ENCODE measurements at regions not wholly inside any gene's neighbourhood (a gene's known extent, or its start where the extent isn't known, plus 50 kb on each side); places are given as distances from the start of the nearest gene placed in this dataset.

DNA sequence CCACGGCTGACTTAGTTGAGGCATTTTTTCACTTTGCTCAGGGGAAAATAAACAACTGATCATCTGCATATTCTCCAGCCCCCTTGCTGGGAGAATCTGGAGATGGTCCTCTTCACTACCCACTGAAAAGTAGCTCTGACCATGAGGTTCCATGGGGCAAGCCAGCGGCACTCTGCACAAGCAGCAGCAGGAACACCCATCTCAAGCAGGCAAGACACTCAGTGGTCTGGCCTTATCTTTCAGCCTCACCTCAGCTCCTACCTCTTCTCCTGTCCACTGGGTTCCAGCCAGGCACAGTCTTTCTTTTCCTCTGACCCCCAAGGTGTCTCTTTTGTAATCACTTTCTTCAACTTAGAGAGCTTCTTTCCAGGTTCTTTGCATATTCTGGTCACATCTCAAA is 280.8 kb upstream of the GRIA1 start:
- H3K27me3 ChIP-seq (ENCODE audit: insufficient read depth, low read length), result no peaks in the 10 kb centered on the region
- H3K4me3 ChIP-seq (ENCODE audit: low read length in 2 of 2), result no peak overlapping the region
- ChIA-PET CTCF (ENCODE audit: partially characterized antibody) (no interaction called here), POLR2A (ENCODE audit: partially characterized antibody) (no interaction called here)
- H3K36me3 ChIP-seq (ENCODE audit: insufficient read depth, low read length), result no peaks in the 10 kb centered on the region
- H3K4me1 ChIP-seq (ENCODE audit: insufficient read depth, low read length), result no peaks in the 10 kb centered on the region
- Mint-ChIP-seq H3K9me3 (peaks cover 3 to 9% (median 7%) of the 10 kb centered on the region in 8 donors), H3K36me3 (no peaks in the 10 kb centered on the region), H3K4me1 (no peaks in the 10 kb centered on the region), H3K27me3 (no peaks in the 10 kb centered on the region), H3K27ac (no peak overlapping the region), H3K4me3 (no peak overlapping the region)
- no peak for DNase-seq
- H3K27ac ChIP-seq (ENCODE audit: low read depth, low read length), result no peak overlapping the region
- H3K9me3 ChIP-seq (ENCODE audit: control insufficient read depth in 1 of 2, low read length in 2 of 2), result no peaks in the 10 kb centered on the region
- intact Hi-C loops (cut with micrococcal nuclease), result no loop called here

DNA sequence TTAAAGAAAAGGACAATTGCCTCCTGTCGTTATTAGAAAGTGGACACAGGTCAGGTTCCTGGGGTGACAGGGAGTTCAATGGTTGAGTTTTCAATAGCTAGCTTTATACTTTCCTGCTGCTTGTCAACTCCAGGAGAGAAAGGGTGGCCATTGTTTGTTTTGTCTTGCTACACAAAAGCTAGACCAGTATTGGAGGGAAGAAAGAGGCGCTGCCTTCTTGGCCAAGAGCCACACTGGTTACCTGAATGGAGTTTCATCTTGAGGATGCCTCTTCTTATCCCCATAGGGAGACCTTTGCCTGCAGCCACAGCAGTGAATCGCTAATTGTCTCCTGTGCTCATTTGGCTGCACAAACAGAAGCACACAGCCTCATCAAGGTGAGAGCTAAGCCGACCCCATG is 279.4 kb upstream of the GRIA1 start:
- no peak overlapping the region for H3K27ac ChIP-seq (ENCODE audit: low read depth, low read length)
- no peaks in the 10 kb centered on the region for H3K9me3 ChIP-seq (ENCODE audit: control insufficient read depth in 1 of 2, low read length in 2 of 2)
- no peaks in the 10 kb centered on the region for H3K27me3 ChIP-seq (ENCODE audit: insufficient read depth, low read length)
- no peak overlapping the region for H3K4me3 ChIP-seq (ENCODE audit: low read length in 2 of 2)
- DNase-seq, result no peak
- ChIA-PET CTCF (ENCODE audit: partially characterized antibody) (no interaction called here), POLR2A (ENCODE audit: partially characterized antibody) (no interaction called here)
- Mint-ChIP-seq H3K27me3 (no peaks in the 10 kb centered on the region), H3K36me3 (no peaks in the 10 kb centered on the region), H3K9me3 (peaks cover 6 to 18% (median 14%) of the 10 kb centered on the region in 8 donors), H3K4me1 (no peaks in the 10 kb centered on the region), H3K4me3 (no peak overlapping the region), H3K27ac (no peak overlapping the region)
- H3K4me1 ChIP-seq (ENCODE audit: insufficient read depth, low read length), result no peaks in the 10 kb centered on the region
- intact Hi-C loops (cut with micrococcal nuclease), result no loop called here
- no peaks in the 10 kb centered on the region for H3K36me3 ChIP-seq (ENCODE audit: insufficient read depth, low read length)

DNA sequence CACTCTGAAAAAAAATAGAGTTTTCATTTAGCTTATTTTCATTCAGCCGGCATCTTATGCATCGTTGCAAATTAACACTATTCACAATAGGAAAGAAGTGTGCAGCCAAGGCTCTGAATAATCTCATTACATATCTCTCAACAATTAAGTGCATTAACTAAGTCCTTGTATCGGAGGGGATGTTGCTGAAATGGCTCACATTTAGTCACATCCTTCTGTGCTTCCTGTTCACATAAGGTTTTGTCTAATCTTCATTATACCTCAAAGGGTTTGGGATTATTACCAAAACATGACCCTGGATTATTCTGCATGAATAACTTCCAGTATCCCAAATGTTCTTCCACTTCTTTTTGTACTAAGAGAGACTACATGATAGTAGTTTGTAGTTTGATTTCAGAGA is 278.0 kb upstream of the GRIA1 start:
- intact Hi-C loops (cut with micrococcal nuclease), result no loop called here
- POLR2A ChIA-PET (ENCODE audit: partially characterized antibody), result no interaction called here
- H3K27ac ChIP-seq (ENCODE audit: low read depth, low read length), result no peak overlapping the region
- H3K4me3 ChIP-seq (ENCODE audit: low read length in 2 of 2), result no peak overlapping the region
- H3K27me3 ChIP-seq (ENCODE audit: insufficient read depth, low read length), result no peaks in the 10 kb centered on the region
- H3K36me3 ChIP-seq (ENCODE audit: insufficient read depth, low read length), result no peaks in the 10 kb centered on the region
- Mint-ChIP-seq H3K9me3 (peaks cover 8 to 27% (median 21%) of the 10 kb centered on the region in 8 donors), H3K36me3 (no peaks in the 10 kb centered on the region), H3K27me3 (no peaks in the 10 kb centered on the region), H3K4me3 (no peak overlapping the region), H3K4me1 (no peaks in the 10 kb centered on the region), H3K27ac (no peak overlapping the region)
- CTCF ChIA-PET (ENCODE audit: partially characterized antibody), result no interaction called here
- DNase-seq, result no peak
- H3K4me1 ChIP-seq (ENCODE audit: insufficient read depth, low read length), result no peaks in the 10 kb centered on the region
- no peaks in the 10 kb centered on the region for H3K9me3 ChIP-seq (ENCODE audit: control insufficient read depth in 1 of 2, low read length in 2 of 2)

DNA sequence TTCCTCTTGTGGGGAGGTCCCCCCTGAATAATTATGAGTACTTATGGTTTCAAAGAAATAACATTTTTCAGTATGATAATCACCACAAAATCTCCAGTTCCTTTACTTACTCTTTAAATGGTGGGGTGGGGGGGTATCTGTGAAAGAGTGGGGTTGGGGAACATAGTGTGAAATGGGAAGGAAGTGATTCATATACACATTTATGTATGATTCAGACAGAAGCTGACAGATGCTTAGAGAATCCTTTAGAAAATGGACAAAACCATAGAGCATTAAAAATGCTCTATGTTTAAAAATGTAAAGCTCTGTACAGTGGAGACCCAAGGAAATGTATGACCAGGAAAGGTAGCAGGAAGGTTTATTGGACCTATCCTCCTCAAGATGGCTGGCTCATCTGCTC is 267.5 kb upstream of the GRIA1 start:
- POLR2A ChIA-PET (ENCODE audit: partially characterized antibody), result no interaction called here
- no peak overlapping the region for H3K27ac Mint-ChIP-seq
- H3K36me3 Mint-ChIP-seq, result no peaks in the 10 kb centered on the region
- Histone ChIP-seq H3K9me3 (ENCODE audit: control insufficient read depth in 1 of 2, low read length in 2 of 2) (no peaks in the 10 kb centered on the region), H3K27ac (ENCODE audit: low read depth, low read length) (no peak overlapping the region), H3K36me3 (ENCODE audit: insufficient read depth, low read length) (no peaks in the 10 kb centered on the region), H3K4me1 (ENCODE audit: insufficient read depth, low read length) (no peaks in the 10 kb centered on the region), H3K4me3 (ENCODE audit: low read length in 2 of 2) (no peak overlapping the region), H3K27me3 (ENCODE audit: insufficient read depth, low read length) (no peaks in the 10 kb centered on the region)
- no peak for DNase-seq
- H3K9me3 Mint-ChIP-seq, result peaks cover 0 to 11% (median 7%) of the 10 kb centered on the region in 8 donors
- H3K4me3 Mint-ChIP-seq, result no peak overlapping the region
- no peaks in the 10 kb centered on the region for H3K4me1 Mint-ChIP-seq
- CTCF ChIA-PET (ENCODE audit: partially characterized antibody), result no interaction called here
- no peaks in the 10 kb centered on the region for H3K27me3 Mint-ChIP-seq
- intact Hi-C loops (cut with micrococcal nuclease), result no loop called here

DNA sequence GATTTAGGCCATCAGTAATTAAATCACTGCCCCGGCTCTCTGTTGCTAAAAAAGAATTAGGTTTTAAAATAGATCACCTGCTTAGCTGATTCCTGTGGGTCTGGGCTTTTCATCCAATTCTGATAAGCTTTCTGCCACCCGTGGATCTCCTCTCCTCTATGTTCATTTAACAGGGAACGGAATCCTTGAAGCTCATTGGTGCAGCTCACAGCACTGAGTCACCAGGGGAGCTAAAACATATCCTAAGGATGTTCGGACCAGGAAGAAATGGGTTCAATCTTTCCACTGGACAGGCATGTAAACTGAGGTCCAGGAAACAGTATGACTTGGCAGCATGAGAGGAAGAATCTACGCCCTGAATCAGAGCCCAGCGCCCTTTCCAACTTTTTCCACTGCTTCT is 267.1 kb upstream of the GRIA1 start:
- POLR2A ChIA-PET (ENCODE audit: partially characterized antibody), result no interaction called here
- H3K36me3 Mint-ChIP-seq, result no peaks in the 10 kb centered on the region
- no peak overlapping the region for H3K27ac Mint-ChIP-seq
- H3K4me1 ChIP-seq (ENCODE audit: insufficient read depth, low read length), result no peaks in the 10 kb centered on the region
- H3K9me3 ChIP-seq (ENCODE audit: control insufficient read depth in 1 of 2, low read length in 2 of 2), result no peaks in the 10 kb centered on the region
- no peak overlapping the region for H3K4me3 ChIP-seq (ENCODE audit: low read length in 2 of 2)
- no peaks in the 10 kb centered on the region for H3K27me3 ChIP-seq (ENCODE audit: insufficient read depth, low read length)
- CTCF ChIA-PET (ENCODE audit: partially characterized antibody), result no interaction called here
- DNase-seq, result no peak
- no peaks in the 10 kb centered on the region for H3K27me3 Mint-ChIP-seq
- H3K9me3 Mint-ChIP-seq, result peaks cover 0 to 11% (median 6%) of the 10 kb centered on the region in 8 donors
- no peaks in the 10 kb centered on the region for H3K4me1 Mint-ChIP-seq
- no peak overlapping the region for H3K27ac ChIP-seq (ENCODE audit: low read depth, low read length)
- intact Hi-C loops (cut with micrococcal nuclease), result no loop called here
- no peaks in the 10 kb centered on the region for H3K36me3 ChIP-seq (ENCODE audit: insufficient read depth, low read length)
- no peak overlapping the region for H3K4me3 Mint-ChIP-seq

DNA sequence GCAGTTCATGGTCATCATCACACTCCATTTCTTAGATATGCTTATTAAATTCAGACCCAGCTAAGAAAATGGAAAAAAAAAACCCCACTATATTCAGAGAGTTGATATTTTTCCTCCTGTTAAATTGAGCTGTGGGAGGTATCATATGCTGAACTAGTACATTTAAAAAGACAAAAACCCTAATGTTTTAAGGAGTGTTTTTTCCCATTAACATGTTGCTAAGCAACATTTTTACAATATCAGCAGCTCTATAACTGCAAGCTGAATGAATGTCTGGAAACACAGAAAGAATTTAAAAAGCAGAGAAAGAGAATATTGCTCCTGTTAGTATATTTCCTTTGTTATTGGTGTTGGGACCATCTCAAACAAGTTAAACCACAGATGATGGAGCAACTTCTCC is 265.8 kb upstream of the GRIA1 start:
- CTCF ChIA-PET (ENCODE audit: partially characterized antibody), result interaction anchor here (0.8 kb wide), 1 partner anchor 11 kb away, joined by 3 read pairs; no protein-coding TSS in a partner anchor
- intact Hi-C loops (cut with micrococcal nuclease), result no loop called here

DNA sequence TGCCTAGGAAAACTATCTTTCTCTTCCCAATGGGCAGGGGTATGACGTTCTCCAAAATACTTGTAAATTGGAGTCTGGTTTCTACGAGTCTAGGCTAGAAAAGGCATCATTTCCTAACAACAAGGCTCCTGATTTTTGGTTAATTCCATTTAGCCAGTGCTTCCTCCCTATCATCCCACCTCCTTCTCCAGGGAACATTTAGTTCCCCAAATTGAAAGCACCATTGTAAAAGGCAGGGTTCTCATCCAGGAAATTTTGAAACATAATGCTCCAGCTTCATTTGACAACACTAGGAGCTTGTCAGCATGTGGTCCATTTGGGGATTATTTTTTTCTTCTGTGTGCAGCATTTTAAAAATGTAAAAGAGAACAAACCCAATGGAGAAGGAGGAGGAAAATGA is 256.5 kb upstream of the GRIA1 start:
- H3K9me3 Mint-ChIP-seq, result peaks cover 2 to 14% (median 12%) of the 10 kb centered on the region in 8 donors
- H3K4me1 ChIP-seq (ENCODE audit: insufficient read depth, low read length), result no peaks in the 10 kb centered on the region
- ChIA-PET POLR2A (ENCODE audit: partially characterized antibody) (no interaction called here), CTCF (ENCODE audit: partially characterized antibody) (no interaction called here)
- no peak overlapping the region for H3K27ac Mint-ChIP-seq
- no peaks in the 10 kb centered on the region for H3K9me3 ChIP-seq (ENCODE audit: control insufficient read depth in 1 of 2, low read length in 2 of 2)
- no peak for DNase-seq
- no peaks in the 10 kb centered on the region for H3K4me1 Mint-ChIP-seq
- no peaks in the 10 kb centered on the region for H3K27me3 Mint-ChIP-seq
- H3K27ac ChIP-seq (ENCODE audit: low read depth, low read length), result no peak overlapping the region
- H3K4me3 ChIP-seq (ENCODE audit: low read length in 2 of 2), result no peak overlapping the region
- H3K36me3 ChIP-seq (ENCODE audit: insufficient read depth, low read length), result no peaks in the 10 kb centered on the region
- intact Hi-C loops (cut with micrococcal nuclease), result no loop called here
- no peaks in the 10 kb centered on the region for H3K36me3 Mint-ChIP-seq
- H3K27me3 ChIP-seq (ENCODE audit: insufficient read depth, low read length), result no peaks in the 10 kb centered on the region
- no peak overlapping the region for H3K4me3 Mint-ChIP-seq

More for the DNA sequence above, 265.8 kb upstream of the GRIA1 start:
- POLR2A ChIA-PET (ENCODE audit: partially characterized antibody), result no interaction called here
- H3K27me3 ChIP-seq (ENCODE audit: insufficient read depth, low read length), result no peaks in the 10 kb centered on the region
- Mint-ChIP-seq H3K27me3 (no peaks in the 10 kb centered on the region), H3K4me3 (no peak overlapping the region), H3K27ac (no peak overlapping the region), H3K36me3 (no peaks in the 10 kb centered on the region), H3K9me3 (peaks cover 0 to 7% (median 4%) of the 10 kb centered on the region in 8 donors), H3K4me1 (no peaks in the 10 kb centered on the region)
- no peaks in the 10 kb centered on the region for H3K9me3 ChIP-seq (ENCODE audit: control insufficient read depth in 1 of 2, low read length in 2 of 2)
- no peak overlapping the region for H3K27ac ChIP-seq (ENCODE audit: low read depth, low read length)
- H3K4me3 ChIP-seq (ENCODE audit: low read length in 2 of 2), result no peak overlapping the region
- DNase-seq, result no peak
- H3K4me1 ChIP-seq (ENCODE audit: insufficient read depth, low read length), result no peaks in the 10 kb centered on the region
- no peaks in the 10 kb centered on the region for H3K36me3 ChIP-seq (ENCODE audit: insufficient read depth, low read length)

DNA sequence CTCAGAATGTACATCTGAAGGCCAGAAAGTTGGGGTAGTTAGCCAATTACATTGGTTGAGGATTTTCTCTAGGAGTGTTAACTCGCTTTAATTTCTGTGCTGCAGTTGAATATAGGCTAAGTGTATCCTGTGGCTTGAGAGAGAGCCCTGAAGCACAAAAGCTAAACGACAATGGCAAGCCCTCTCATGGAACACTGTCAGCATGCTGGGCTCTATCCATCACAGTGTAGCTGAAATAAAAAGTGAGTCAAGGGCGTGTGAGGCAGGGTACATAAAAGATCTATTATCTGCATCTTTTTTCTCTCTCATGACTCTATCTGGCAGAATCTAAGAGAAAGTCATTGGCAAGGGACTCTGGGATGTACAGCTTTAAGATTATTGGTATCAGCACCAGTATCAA is 254.2 kb upstream of the GRIA1 start:
- ChIA-PET POLR2A (ENCODE audit: partially characterized antibody) (no interaction called here), CTCF (ENCODE audit: partially characterized antibody) (no interaction called here)
- Mint-ChIP-seq H3K9me3 (peaks cover 2 to 14% (median 11%) of the 10 kb centered on the region in 8 donors), H3K27ac (no peak overlapping the region), H3K4me1 (no peaks in the 10 kb centered on the region), H3K4me3 (no peak overlapping the region), H3K27me3 (no peaks in the 10 kb centered on the region), H3K36me3 (no peaks in the 10 kb centered on the region)
- no peak for DNase-seq
- Histone ChIP-seq H3K9me3 (ENCODE audit: control insufficient read depth in 1 of 2, low read length in 2 of 2) (no peaks in the 10 kb centered on the region), H3K27ac (ENCODE audit: low read depth, low read length) (no peak overlapping the region), H3K4me1 (ENCODE audit: insufficient read depth, low read length) (no peaks in the 10 kb centered on the region), H3K36me3 (ENCODE audit: insufficient read depth, low read length) (no peaks in the 10 kb centered on the region), H3K27me3 (ENCODE audit: insufficient read depth, low read length) (no peaks in the 10 kb centered on the region), H3K4me3 (ENCODE audit: low read length in 2 of 2) (no peak overlapping the region)
- intact Hi-C loops (cut with micrococcal nuclease), result no loop called here
